Cardiac muscle cell (in vitro differentiated cells and primary cell): ENCODE measurements at regions not wholly inside any gene's neighbourhood (a gene's known extent, or its start where the extent isn't known, plus 50 kb on each side); places are given as distances from the start of the nearest gene placed in this dataset.
"Not testable (repeated sequence)": the region's sequence is repeated elsewhere in the genome, so short reads cannot be mapped to it uniquely, and the experiment has no call there.

Source experiments
- DNase-seq, 2 donors: peaks; one replicate each; pipeline versions ENCODE4 v3.0.0 to v3.0.0-alpha.2; 2010 to 2017; ENCODE audit warnings: low read depth in 1 of 2, low spot score in 1 of 2
- H3K27ac ChIP-seq: fragments of 200-600 bp; sonication (generic); 2 replicates; pipeline ENCODE4 v1.5.1; 2016
- H3K27me3 ChIP-seq: fragments of 200-600 bp; sonication (generic); 2 replicates; pipeline ENCODE4 v1.6.0; 2016; ENCODE audit warnings: control low read depth
- H3K36me3 ChIP-seq: fragments of 200-600 bp; sonication (generic); 2 replicates; pipeline ENCODE4 v1.5.1; 2016; ENCODE audit warnings: control low read depth
- H3K4me1 ChIP-seq: fragments of 200-600 bp; sonication (generic); 2 replicates; pipeline ENCODE4 v1.8.1; 2017; ENCODE audit warnings: low read depth, mild to moderate bottlenecking, mixed run types
- H3K4me3 ChIP-seq: fragments of 200-600 bp; sonication (generic); 2 replicates; pipeline ENCODE4 v1.5.1; 2016; ENCODE audit warnings: mild to moderate bottlenecking
- H3K9me3 ChIP-seq: fragments of 200-600 bp; sonication (generic); 2 replicates; pipeline ENCODE4 v1.5.1; 2017; ENCODE audit warnings: low read depth, mild to moderate bottlenecking, control low read depth
- CTCF ChIP-seq: IDR thresholded peaks from 2 replicates; pipeline ENCODE4 v1.5.1; 2012; ENCODE audit warnings: low read depth, mild to moderate bottlenecking, low read length

GRCh38 chr12:105644770-105645169 lies 314.3 kb downstream of the C12orf75 start:
- no peak for TF ChIP-seq CTCF
- no peak overlapping the region for H3K4me3 ChIP-seq
- H3K36me3 ChIP-seq, result no peaks in the 10 kb centered on the region
- DNase-seq, result no peak
- H3K9me3 ChIP-seq, result no peaks in the 10 kb centered on the region
- H3K4me1 ChIP-seq, result no peaks in the 10 kb centered on the region
- H3K27me3 ChIP-seq, result no peaks in the 10 kb centered on the region
- H3K27ac ChIP-seq, result no peak overlapping the region

- Histone ChIP-seq H3K27ac (no peak overlapping the region), H3K4me1 (no peaks in the 10 kb centered on the region), H3K27me3 (no peaks in the 10 kb centered on the region), H3K4me3 (no peak overlapping the region), H3K9me3 (no peaks in the 10 kb centered on the region), H3K36me3 (no peaks in the 10 kb centered on the region)
- DNase-seq, result no peak
- no peak for TF ChIP-seq CTCF
Measured at GRCh38 chr12:105654606-105655005, 324.1 kb downstream of the C12orf75 start.

GRCh38 chr12:105658389-105658788 lies 327.9 kb downstream of the C12orf75 start:
- Histone ChIP-seq H3K9me3 (no peaks in the 10 kb centered on the region), H3K27ac (no peak overlapping the region), H3K4me1 (no peaks in the 10 kb centered on the region), H3K27me3 (no peaks in the 10 kb centered on the region), H3K4me3 (no peak overlapping the region), H3K36me3 (no peaks in the 10 kb centered on the region)
- no peak for TF ChIP-seq CTCF
- DNase-seq, result no peak

GRCh38 chr12:105659355-105660075 lies 329.0 kb downstream of the C12orf75 start:
- H3K4me3 ChIP-seq, result no peak overlapping the region
- DNase-seq, result no peak
- H3K9me3 ChIP-seq, result no peaks in the 10 kb centered on the region
- H3K27ac ChIP-seq, result no peak overlapping the region
- no peaks in the 10 kb centered on the region for H3K4me1 ChIP-seq
- no peaks in the 10 kb centered on the region for H3K27me3 ChIP-seq
- H3K36me3 ChIP-seq, result no peaks in the 10 kb centered on the region
- TF ChIP-seq CTCF, result no peak

- not testable (repeated sequence) for H3K4me1 ChIP-seq, DNase-seq, H3K27ac ChIP-seq, H3K9me3 ChIP-seq, H3K36me3 ChIP-seq, H3K27me3 ChIP-seq, H3K4me3 ChIP-seq
Measured at GRCh38 chr12:105664765-105665164, 334.3 kb downstream of the C12orf75 start.

- no peak for TF ChIP-seq CTCF
- no peak for DNase-seq
- Histone ChIP-seq H3K27me3 (no peaks in the 10 kb centered on the region), H3K27ac (no peak overlapping the region), H3K4me3 (no peak overlapping the region), H3K4me1 (no peaks in the 10 kb centered on the region), H3K36me3 (no peaks in the 10 kb centered on the region), H3K9me3 (no peaks in the 10 kb centered on the region)
Measured at GRCh38 chr12:105665366-105665765, 334.9 kb downstream of the C12orf75 start.
